K562 (cell line): ENCODE measurements at regions not wholly inside any gene's neighbourhood (a gene's known extent, or its start where the extent isn't known, plus 50 kb on each side); places are given as distances from the start of the nearest gene placed in this dataset.

ENCODE experiments used
- ATAC-seq: fragments of 200-7000 bp; cut with Tn5 transposase; 3 replicates; pipeline ENCODE4 v1.9.1; 2020; ENCODE audit warnings: moderate library complexity
- BruUV-seq: library from RNA; stranded (reverse); fragments of 400-500 nt; replicated peaks from 2 replicates; lab custom pipeline; 2021; lab: Mats Ljungman, UMichigan
- CTCF ChIA-PET: fragments of 300-600 bp; formaldehyde crosslinking; extraction: SDS; loops from one replicate; lab custom pipeline; 2021; ENCODE audit warnings: low intra/inter-chr PET ratio; lab: Yijun Ruan, JAX
- POLR2A ChIA-PET: fragments of 300-600, 350-650 bp; sonication (Branson Sonifier 250); formaldehyde crosslinking; extraction: SDS; loops from one replicate; lab custom pipeline; 2021; ENCODE audit warnings: antibody characterized with exemption, inconsistent platforms; lab: Yijun Ruan, JAX
- DNase-seq, 4 experiments: peaks; one replicate each; pipeline versions ENCODE4 v3.0.0 to v3.0.0-alpha.2; 2011 to 2018; ENCODE audit warnings: low spot score in 3 of 4, mixed read lengths in 3 of 4; ENCODE audit errors: extremely low read depth in 1 of 4
- FAIRE-seq: peaks from 2 replicates; lab custom pipeline; 2011; peaks lifted over from hg19 to GRCh38; lab: Jason Lieb, UNC
- H2AFZ ChIP-seq: 2 replicates; pipeline ENCODE4 v1.6.0; 2011; ENCODE audit warnings: low read depth, low read length, control low read depth, inconsistent platforms
- H3K27ac ChIP-seq: fragments of 200-600 bp; 3 replicates; pipeline ENCODE4 v1.8.0; 2011; ENCODE audit warnings: low read depth, mild to moderate bottlenecking, control low read depth, inconsistent platforms, low read length, moderate library complexity, mixed read lengths; ENCODE audit errors: extremely low read depth
- H3K27me3 ChIP-seq, 2 experiments: fragments of 300-600 bp in 1 of 2; 2 replicates in 1 of 2; 3 replicates in 1 of 2; pipeline versions ENCODE4 v1.6.0 to v1.8.0; 2011; ENCODE audit warnings: inconsistent platforms in 2 of 2, low read length in 2 of 2, mild to moderate bottlenecking in 1 of 2, mixed read lengths in 1 of 2, moderate library complexity in 1 of 2; ENCODE audit not compliant: control insufficient read depth in 2 of 2, insufficient read depth in 2 of 2
- H3K36me3 ChIP-seq: fragments of 300-600 bp; 3 replicates; pipeline ENCODE4 v1.8.0; 2011; ENCODE audit warnings: mild to moderate bottlenecking, low read length, inconsistent platforms; ENCODE audit not compliant: control insufficient read depth, insufficient read depth
- H3K4me1 ChIP-seq, 2 experiments: fragments of 200-600 bp in 1 of 2; replicated peaks in 1 of 2; 2 replicates in 1 of 2; 3 replicates in 1 of 2; pipeline versions ENCODE4 v1.5.1 to v1.8.0; 2011; ENCODE audit warnings: inconsistent platforms in 2 of 2, low read length in 2 of 2, mild to moderate bottlenecking in 1 of 2, mixed read lengths in 1 of 2, moderate library complexity in 1 of 2; ENCODE audit not compliant: control insufficient read depth in 2 of 2, insufficient read depth in 2 of 2
- H3K4me2 ChIP-seq: 2 replicates; pipeline ENCODE4 v1.6.1; 2011; ENCODE audit warnings: low read length, control low read depth, inconsistent platforms, mixed read lengths; ENCODE audit not compliant: insufficient read depth
- H3K4me3 ChIP-seq: fragments of 200-600 bp; sonication (generic), shearing (Covaris generic); 2 replicates; pipeline ENCODE4 v1.5.1; 2016; ENCODE audit warnings: control low read depth, inconsistent platforms
- H3K79me2 ChIP-seq: fragments of 200-600 bp; 3 replicates; pipeline ENCODE4 v1.8.0; 2011; ENCODE audit warnings: low read length, inconsistent platforms; ENCODE audit not compliant: control insufficient read depth, insufficient read depth
- H3K9ac ChIP-seq, 2 experiments: 2 replicates each; pipeline versions ENCODE4 v1.6.0 to v1.6.1; 2011; ENCODE audit warnings: low read depth in 2 of 2, low read length in 2 of 2, control low read depth in 1 of 2, inconsistent platforms in 1 of 2, mild to moderate bottlenecking in 1 of 2, mixed read lengths in 1 of 2; ENCODE audit not compliant: insufficient read depth in 1 of 2
- H3K9me1 ChIP-seq: one replicate; pipeline ENCODE4 v1.6.0; 2011; ENCODE audit warnings: inconsistent platforms, mild to moderate bottlenecking, low read length, moderate library complexity; ENCODE audit not compliant: control insufficient read depth, insufficient read depth
- H3K9me3 ChIP-seq: replicated peaks from 2 replicates; pipeline ENCODE4 v1.5.1; 2011; ENCODE audit warnings: low read depth, low read length, inconsistent platforms; ENCODE audit not compliant: control insufficient read depth, insufficient read depth
- H4K20me1 ChIP-seq: replicated peaks from 2 replicates; pipeline ENCODE4 v1.6.1; 2011; ENCODE audit warnings: low read length, inconsistent platforms, mixed read lengths; ENCODE audit not compliant: control insufficient read depth, insufficient read depth
- CCNT2 ChIP-seq: IDR thresholded peaks from 2 replicates; pipeline ENCODE4 v1.6.1; 2011; ENCODE audit warnings: borderline replicate concordance, low read depth, mild to moderate bottlenecking, moderate library complexity, mixed read lengths, low read length; ENCODE audit not compliant: insufficient read length; ENCODE audit errors: extremely low read depth
- CREB5 ChIP-seq: fragments of 250-450 bp; sonication (Bioruptor Pico); IDR thresholded peaks from 2 replicates; pipeline ENCODE4 v1.5.0; 2020; ENCODE audit warnings: mild to moderate bottlenecking
- MCM7 ChIP-seq, 2 experiments: fragments of 450-650 bp; IDR thresholded peaks; 2 replicates each; pipeline ENCODE4 v1.6.1; 2016 to 2018
- MXI1 ChIP-seq: IDR thresholded peaks from 2 replicates; pipeline ENCODE4 v1.6.1; 2011; ENCODE audit warnings: low read depth, mild to moderate bottlenecking, improper control_type of control experiment, low read length
- NCOA2 ChIP-seq, 2 experiments: fragments of 450-650 bp; IDR thresholded peaks; 2 replicates each; pipeline ENCODE4 v1.6.1; 2018; ENCODE audit warnings: mild to moderate bottlenecking in 2 of 2, moderate library complexity in 1 of 2; ENCODE audit not compliant: partially characterized antibody in 2 of 2
- NFIX ChIP-seq: fragments of 250-450 bp; sonication (Bioruptor Pico); IDR thresholded peaks from 2 replicates; pipeline ENCODE4 v1.4.0; 2020; ENCODE audit warnings: low read depth, mild to moderate bottlenecking, moderate library complexity
- TFE3 ChIP-seq: fragments of 450-650 bp; formaldehyde crosslinking; IDR thresholded peaks from 2 replicates; pipeline ENCODE4 v1.4.0; 2020; ENCODE audit warnings: mild to moderate bottlenecking, mixed read lengths
- ZMIZ1 ChIP-seq, 2 experiments: fragments of 150-350 bp in 1 of 2; IDR thresholded peaks; 2 replicates each; pipeline ENCODE4 v1.6.1; 2012 to 2016; ENCODE audit warnings: low read depth in 2 of 2, low read length in 2 of 2, mild to moderate bottlenecking in 1 of 2, moderate library complexity in 1 of 2
- WGBS: fragments of 100-300 bp; shearing (Covaris generic); methylation state at CpG from one replicate; pipeline ENCODE4 v1.1.6; 2016; ENCODE audit warnings: low coverage, mixed read lengths; ENCODE audit not compliant: insufficient coverage; ENCODE audit errors: missing lambda C conversion rate; 5-methylcytosine and 5-hydroxymethylcytosine counted together
- in situ Hi-C: fragments of 300-500 bp; cut with MboI; formaldehyde crosslinking; loops from 4 replicates; pipeline ENCODE4 v1.15.0; 2018; ENCODE audit warnings: inconsistent platforms, mixed read lengths
- intact Hi-C: fragments of 100-400 bp; cut with micrococcal nuclease; formaldehyde crosslinking; loops from 2 replicates; pipeline ENCODE4 v1.14.2; 2022

- intact Hi-C loops (no loop called here), in situ Hi-C loops (no loop called here)
- POLR2A ChIA-PET, result no interaction called here
Observed at GRCh38 chr4:127560755-127561154, 72.0 kb upstream of the INTU start.

More at GRCh38 chr4:127560755-127561154, 72.0 kb upstream of the INTU start:
- Histone ChIP-seq H2AFZ (no peak overlapping the region), H3K79me2 (no peaks in the 10 kb centered on the region), H3K4me2 (no peak overlapping the region), H3K36me3 (no peaks in the 10 kb centered on the region), H3K4me3 (no peak overlapping the region), H3K9me1 (no peaks in the 10 kb centered on the region), H4K20me1 (no peaks in the 10 kb centered on the region), H3K9me3 (no peaks in the 10 kb centered on the region), H3K4me1 (no peaks in the 10 kb centered on the region), H3K27me3 (peaks cover 0 to 8% of the 10 kb centered on the region in 2 experiments; a peak in 2 of 5 replicates), H3K27ac (no peak overlapping the region), H3K9ac (no peak overlapping the region)
- ATAC-seq, result no peak
- WGBS, result 2% methylated on average over 3 of the region's 3 CpGs
- no TSS peak for BruUV-seq
- CTCF ChIA-PET, result no interaction called here
- no peak for DNase-seq
- no peak for FAIRE-seq
- TF ChIP-seq ZMIZ1 (IDR thresholded peaks at IDR 0.05; ENCODE audit: low read depth in 2 of 2, low read length in 2 of 2) (no peak), CREB5 (CRISPR knock-in tag) (no peak), MCM7 (IDR thresholded peaks at IDR 0.05) (no peak), NCOA2 (IDR thresholded peaks at IDR 0.05; ENCODE audit: partially characterized antibody in 2 of 2) (no peak), NFIX (CRISPR knock-in tag) (no peak), TFE3 (CRISPR knock-in tag) (no peak), MXI1 (no peak), CCNT2 (no peak)
